GM12878 (cell line): ENCODE measurements at regions not wholly inside any gene's neighbourhood (a gene's known extent, or its start where the extent isn't known, plus 50 kb on each side); places are given as distances from the start of the nearest gene placed in this dataset.

ENCODE experiments used
- ATAC-seq: fragments of 200-7000 bp; cut with Tn5 transposase; 3 replicates; pipeline ENCODE4 v1.9.1; 2020; ENCODE audit warnings: mild to moderate bottlenecking, moderate library complexity
- BruUV-seq: library from RNA; stranded (reverse); fragments of 400-500 nt; replicated peaks from 2 replicates; lab custom pipeline; 2021; lab: Mats Ljungman, UMichigan
- CTCF ChIA-PET: fragments of 300-600 bp; sonication (Branson Sonifier 250); formaldehyde crosslinking; extraction: SDS; loops from one replicate; lab custom pipeline; 2021; ENCODE audit warnings: inconsistent platforms; lab: Yijun Ruan, JAX
- POLR2A ChIA-PET: fragments of 350-600 bp; formaldehyde crosslinking; extraction: SDS; loops from one replicate; lab custom pipeline; 2021; ENCODE audit warnings: inconsistent platforms; lab: Charles Lee
- RAD21 ChIA-PET: fragments of 300-600 bp; sonication (Branson Sonifier 250); formaldehyde crosslinking; loops from one replicate; lab custom pipeline; 2023; ENCODE audit warnings: antibody characterized with exemption; ENCODE audit not compliant: unreplicated experiment; lab: Charles Lee
- SMC1A ChIA-PET: fragments of 300-600 bp; sonication (Branson Sonifier 250); formaldehyde crosslinking; loops from one replicate; lab custom pipeline; 2023; ENCODE audit not compliant: unreplicated experiment, uncharacterized antibody; lab: Charles Lee
- DNase-seq: peaks from one replicate; pipeline ENCODE4 v3.0.0-alpha.2; 2011; ENCODE audit warnings: low read depth, low spot score
- FAIRE-seq: peaks from 3 replicates; lab custom pipeline; 2011; peaks lifted over from hg19 to GRCh38; lab: Jason Lieb, UNC
- H2AFZ ChIP-seq: 2 replicates; pipeline ENCODE4 v1.6.0; 2011; ENCODE audit warnings: low read depth, low read length, control low read depth; ENCODE audit not compliant: control insufficient read depth
- H3K27ac ChIP-seq: 2 replicates; pipeline ENCODE4 v1.5.1; 2011; ENCODE audit warnings: control low read depth; ENCODE audit not compliant: control insufficient read depth, insufficient read depth
- H3K27me3 ChIP-seq, 2 experiments: replicated peaks in 1 of 2; 2 replicates each; pipeline versions ENCODE4 v1.6.0 to v1.6.1; 2011; ENCODE audit warnings: low read length in 1 of 2; ENCODE audit not compliant: control insufficient read depth in 2 of 2, insufficient read depth in 2 of 2
- H3K36me3 ChIP-seq, 2 experiments: 2 replicates each; pipeline ENCODE4 v1.5.1; 2011; ENCODE audit warnings: low read length in 1 of 2; ENCODE audit not compliant: control insufficient read depth in 2 of 2, insufficient read depth in 2 of 2
- H3K4me1 ChIP-seq: 2 replicates; pipeline ENCODE4 v1.6.1; 2011; ENCODE audit warnings: mild to moderate bottlenecking, low read length, moderate library complexity, mixed read lengths; ENCODE audit not compliant: control insufficient read depth, insufficient read depth
- H3K4me2 ChIP-seq: 2 replicates; pipeline ENCODE4 v1.6.0; 2011; ENCODE audit warnings: control low read depth; ENCODE audit not compliant: control insufficient read depth, insufficient read depth
- H3K4me3 ChIP-seq: fragments of 200-600 bp; sonication (generic); 2 replicates; pipeline ENCODE4 v1.5.1; 2016
- H3K79me2 ChIP-seq: 2 replicates; pipeline ENCODE4 v1.6.0; 2011; ENCODE audit warnings: low read length; ENCODE audit not compliant: control insufficient read depth, insufficient read depth
- H3K9ac ChIP-seq: 2 replicates; pipeline ENCODE4 v1.8.0; 2011; ENCODE audit warnings: low read length, control low read depth, mixed read lengths; ENCODE audit not compliant: control insufficient read depth, insufficient read depth
- H3K9me3 ChIP-seq: replicated peaks from 3 replicates; pipeline ENCODE4 v1.5.1; 2011; ENCODE audit warnings: mild to moderate bottlenecking, low read length; ENCODE audit not compliant: control insufficient read depth, insufficient read depth
- H4K20me1 ChIP-seq: 2 replicates; pipeline ENCODE4 v1.6.0; 2011; ENCODE audit not compliant: control insufficient read depth, insufficient read depth
- BCL11A ChIP-seq: IDR thresholded peaks from 2 replicates; pipeline ENCODE4 v1.6.1; 2011; ENCODE audit warnings: low read depth, low read length
- CEBPB ChIP-seq, 2 experiments: fragments of 150-350 bp in 1 of 2; IDR thresholded peaks; 2 replicates each; pipeline ENCODE4 v1.6.1; 2012 to 2014; ENCODE audit warnings: low read depth in 2 of 2, low read length in 2 of 2, borderline replicate concordance in 1 of 2, inconsistent platforms in 1 of 2
- CREM ChIP-seq: IDR thresholded peaks from 2 replicates; pipeline ENCODE4 v1.6.1; 2014; ENCODE audit warnings: antibody characterized with exemption, low read depth
- EED ChIP-seq: sonication (generic); IDR thresholded peaks from 2 replicates; pipeline ENCODE4 v1.6.1; 2016; ENCODE audit warnings: antibody characterized with exemption, low read depth
- EGR1 ChIP-seq, 2 experiments: IDR thresholded peaks; 1 replicate in 1 of 2; 2 replicates in 1 of 2; pipeline ENCODE4 v1.6.1; 2011 to 2012; ENCODE audit warnings: low read depth in 2 of 2, low read length in 2 of 2, borderline replicate concordance in 1 of 2, mild to moderate bottlenecking in 1 of 2, moderate library complexity in 1 of 2
- EP300 ChIP-seq, 2 experiments: fragments of 150-350 bp in 1 of 2; IDR thresholded peaks; 2 replicates each; pipeline ENCODE4 v1.6.1; 2011 to 2012; ENCODE audit warnings: low read depth in 2 of 2, low read length in 2 of 2, borderline replicate concordance in 1 of 2, improper control_type of control experiment in 1 of 2, inconsistent platforms in 1 of 2; ENCODE audit not compliant: control insufficient read depth in 1 of 2
- ESRRA ChIP-seq: IDR thresholded peaks from 2 replicates; pipeline ENCODE4 v1.6.1; 2012; ENCODE audit warnings: mild to moderate bottlenecking, low read length, improper control_type of control experiment
- GATAD2B ChIP-seq: fragments of 450-650 bp; conservative IDR thresholded peaks from 2 replicates; pipeline ENCODE4 v1.6.1; 2017; ENCODE audit warnings: low read depth, mild to moderate bottlenecking, moderate library complexity
- IRF4 ChIP-seq: IDR thresholded peaks from 2 replicates; pipeline ENCODE4 v1.6.1; 2011; ENCODE audit warnings: low read depth, low read length
- MXI1 ChIP-seq: fragments of 150-350 bp; IDR thresholded peaks from 2 replicates; pipeline ENCODE4 v1.6.1; 2011; ENCODE audit warnings: low read depth, mild to moderate bottlenecking, inconsistent platforms, low read length, improper control_type of control experiment
- MYB ChIP-seq: fragments of 150-350 bp; IDR thresholded peaks from 2 replicates; pipeline ENCODE4 v1.6.1; 2014; ENCODE audit warnings: mild to moderate bottlenecking, low read depth, low read length, borderline replicate concordance
- RAD21 ChIP-seq: IDR thresholded peaks from 2 replicates; pipeline ENCODE4 v1.6.1; 2011; ENCODE audit warnings: mild to moderate bottlenecking, low read depth, low read length, moderate library complexity; ENCODE audit not compliant: insufficient read depth
- SIN3A ChIP-seq: IDR thresholded peaks from 2 replicates; pipeline ENCODE4 v1.6.1; 2012; ENCODE audit warnings: low read depth, low read length, improper control_type of control experiment
- WRNIP1 ChIP-seq: IDR thresholded peaks from 2 replicates; pipeline ENCODE4 v1.6.1; 2011; ENCODE audit warnings: low read depth, low read length, improper control_type of control experiment, borderline replicate concordance
- ZNF24 ChIP-seq: fragments of 450-650 bp; IDR thresholded peaks from 2 replicates; pipeline ENCODE4 v1.6.1; 2017; ENCODE audit warnings: antibody characterized with exemption, mild to moderate bottlenecking
- WGBS: methylation state at CpG from one replicate; pipeline ENCODE4 v1.1.6; 2016; ENCODE audit warnings: low lambda C conversion rate; ENCODE audit not compliant: insufficient replicate concordance, insufficient coverage; ENCODE audit errors: missing lambda C conversion rate; 5-methylcytosine and 5-hydroxymethylcytosine counted together
- in situ Hi-C: fragments of 300-500 bp; cut with MboI; formaldehyde crosslinking; loops from 9 replicates; pipeline ENCODE4 v1.14.3; 2018; ENCODE audit warnings: mixed read lengths
- intact Hi-C: fragments of 100-400 bp; cut with micrococcal nuclease; formaldehyde crosslinking; loops from one replicate; pipeline ENCODE4 v1.14.2; 2022; ENCODE audit not compliant: unreplicated experiment
- TF ChIP-seq, protein P1 (sequence below): fragments of 150-350 bp; IDR thresholded peaks from 2 replicates; pipeline ENCODE4 v1.6.1; 2016; ENCODE audit warnings: low read depth, low read length
- TF ChIP-seq, protein P2 (sequence below): fragments of 450-650 bp; IDR thresholded peaks from 2 replicates; pipeline ENCODE4 v1.6.1; 2017; ENCODE audit warnings: mild to moderate bottlenecking, moderate library complexity

DNA sequence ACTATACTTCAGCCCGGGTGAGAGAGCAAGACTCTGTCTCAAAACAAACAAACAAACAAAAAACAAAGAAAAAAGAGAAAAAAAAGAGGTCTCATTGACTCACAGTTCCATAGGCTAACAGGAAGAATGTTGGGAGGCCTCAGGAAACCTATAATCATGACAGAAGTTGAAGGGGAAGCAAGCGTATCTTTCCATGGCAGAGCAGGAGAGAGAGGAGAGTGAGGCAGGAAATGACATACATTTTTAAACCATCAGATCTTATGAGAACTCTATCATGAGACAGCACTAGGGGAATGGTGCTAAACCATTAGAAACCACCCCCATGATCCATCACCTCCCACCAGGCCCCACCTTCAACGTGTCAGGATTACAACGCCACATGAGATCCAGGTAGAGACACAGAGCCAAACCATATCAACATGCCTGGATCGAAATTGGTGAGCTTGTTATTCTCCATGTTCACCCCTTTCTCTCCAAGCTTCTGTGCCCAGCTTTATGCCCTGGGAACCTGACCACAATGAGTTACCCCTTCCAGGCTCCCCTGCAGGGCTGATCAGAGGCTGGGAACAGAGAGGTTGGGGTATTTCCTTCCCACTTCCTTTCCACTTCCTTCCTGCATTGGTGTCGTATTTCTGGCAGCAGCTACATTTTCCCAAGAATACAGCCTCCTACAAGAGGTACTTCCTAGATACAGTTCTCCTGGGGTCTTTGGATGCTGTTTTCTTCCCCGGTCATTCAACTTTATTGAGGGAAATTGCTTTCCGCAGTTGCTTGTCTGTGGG is 219.3 kb upstream of the FLRT2 start:
- no peak for FAIRE-seq

More for the DNA sequence above, 219.3 kb upstream of the FLRT2 start:
- Histone ChIP-seq H3K36me3 (no peaks in the 10 kb centered on the region), H3K27me3 (no peaks in the 10 kb centered on the region), H2AFZ (no peak overlapping the region), H3K79me2 (no peaks in the 10 kb centered on the region), H3K4me2 (no peak overlapping the region), H3K9me3 (no peaks in the 10 kb centered on the region), H4K20me1 (no peaks in the 10 kb centered on the region), H3K27ac (no peak overlapping the region), H3K4me1 (no peaks in the 10 kb centered on the region), H3K4me3 (no peak overlapping the region), H3K9ac (no peak overlapping the region)
- ChIA-PET POLR2A (no interaction called here), RAD21 (no interaction called here), CTCF (no interaction called here), SMC1A (no interaction called here)
- in situ Hi-C loops (no loop called here), intact Hi-C loops (no loop called here)
- BruUV-seq = no TSS peak
- ATAC-seq (no peak), DNase-seq (no peak)
- 23% methylated on average over 8 of the region's 8 CpGs for WGBS
- TF ChIP-seq, protein P1, sequence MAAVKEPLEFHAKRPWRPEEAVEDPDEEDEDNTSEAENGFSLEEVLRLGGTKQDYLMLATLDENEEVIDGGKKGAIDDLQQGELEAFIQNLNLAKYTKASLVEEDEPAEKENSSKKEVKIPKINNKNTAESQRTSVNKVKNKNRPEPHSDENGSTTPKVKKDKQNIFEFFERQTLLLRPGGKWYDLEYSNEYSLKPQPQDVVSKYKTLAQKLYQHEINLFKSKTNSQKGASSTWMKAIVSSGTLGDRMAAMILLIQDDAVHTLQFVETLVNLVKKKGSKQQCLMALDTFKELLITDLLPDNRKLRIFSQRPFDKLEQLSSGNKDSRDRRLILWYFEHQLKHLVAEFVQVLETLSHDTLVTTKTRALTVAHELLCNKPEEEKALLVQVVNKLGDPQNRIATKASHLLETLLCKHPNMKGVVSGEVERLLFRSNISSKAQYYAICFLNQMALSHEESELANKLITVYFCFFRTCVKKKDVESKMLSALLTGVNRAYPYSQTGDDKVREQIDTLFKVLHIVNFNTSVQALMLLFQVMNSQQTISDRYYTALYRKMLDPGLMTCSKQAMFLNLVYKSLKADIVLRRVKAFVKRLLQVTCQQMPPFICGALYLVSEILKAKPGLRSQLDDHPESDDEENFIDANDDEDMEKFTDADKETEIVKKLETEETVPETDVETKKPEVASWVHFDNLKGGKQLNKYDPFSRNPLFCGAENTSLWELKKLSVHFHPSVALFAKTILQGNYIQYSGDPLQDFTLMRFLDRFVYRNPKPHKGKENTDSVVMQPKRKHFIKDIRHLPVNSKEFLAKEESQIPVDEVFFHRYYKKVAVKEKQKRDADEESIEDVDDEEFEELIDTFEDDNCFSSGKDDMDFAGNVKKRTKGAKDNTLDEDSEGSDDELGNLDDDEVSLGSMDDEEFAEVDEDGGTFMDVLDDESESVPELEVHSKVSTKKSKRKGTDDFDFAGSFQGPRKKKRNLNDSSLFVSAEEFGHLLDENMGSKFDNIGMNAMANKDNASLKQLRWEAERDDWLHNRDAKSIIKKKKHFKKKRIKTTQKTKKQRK = no peak
- no peak for TF ChIP-seq CREM
- no peak for TF ChIP-seq MXI1
- no peak for TF ChIP-seq MYB
- no peak for TF ChIP-seq SIN3A
- TF ChIP-seq EP300 (IDR thresholded peaks at IDR 0.05; ENCODE audit: borderline replicate concordance in 1 of 2, control insufficient read depth in 1 of 2, low read depth in 2 of 2, low read length in 2 of 2) = no peak
- no peak for TF ChIP-seq GATAD2B
- TF ChIP-seq ESRRA = no peak
- TF ChIP-seq, protein P2, sequence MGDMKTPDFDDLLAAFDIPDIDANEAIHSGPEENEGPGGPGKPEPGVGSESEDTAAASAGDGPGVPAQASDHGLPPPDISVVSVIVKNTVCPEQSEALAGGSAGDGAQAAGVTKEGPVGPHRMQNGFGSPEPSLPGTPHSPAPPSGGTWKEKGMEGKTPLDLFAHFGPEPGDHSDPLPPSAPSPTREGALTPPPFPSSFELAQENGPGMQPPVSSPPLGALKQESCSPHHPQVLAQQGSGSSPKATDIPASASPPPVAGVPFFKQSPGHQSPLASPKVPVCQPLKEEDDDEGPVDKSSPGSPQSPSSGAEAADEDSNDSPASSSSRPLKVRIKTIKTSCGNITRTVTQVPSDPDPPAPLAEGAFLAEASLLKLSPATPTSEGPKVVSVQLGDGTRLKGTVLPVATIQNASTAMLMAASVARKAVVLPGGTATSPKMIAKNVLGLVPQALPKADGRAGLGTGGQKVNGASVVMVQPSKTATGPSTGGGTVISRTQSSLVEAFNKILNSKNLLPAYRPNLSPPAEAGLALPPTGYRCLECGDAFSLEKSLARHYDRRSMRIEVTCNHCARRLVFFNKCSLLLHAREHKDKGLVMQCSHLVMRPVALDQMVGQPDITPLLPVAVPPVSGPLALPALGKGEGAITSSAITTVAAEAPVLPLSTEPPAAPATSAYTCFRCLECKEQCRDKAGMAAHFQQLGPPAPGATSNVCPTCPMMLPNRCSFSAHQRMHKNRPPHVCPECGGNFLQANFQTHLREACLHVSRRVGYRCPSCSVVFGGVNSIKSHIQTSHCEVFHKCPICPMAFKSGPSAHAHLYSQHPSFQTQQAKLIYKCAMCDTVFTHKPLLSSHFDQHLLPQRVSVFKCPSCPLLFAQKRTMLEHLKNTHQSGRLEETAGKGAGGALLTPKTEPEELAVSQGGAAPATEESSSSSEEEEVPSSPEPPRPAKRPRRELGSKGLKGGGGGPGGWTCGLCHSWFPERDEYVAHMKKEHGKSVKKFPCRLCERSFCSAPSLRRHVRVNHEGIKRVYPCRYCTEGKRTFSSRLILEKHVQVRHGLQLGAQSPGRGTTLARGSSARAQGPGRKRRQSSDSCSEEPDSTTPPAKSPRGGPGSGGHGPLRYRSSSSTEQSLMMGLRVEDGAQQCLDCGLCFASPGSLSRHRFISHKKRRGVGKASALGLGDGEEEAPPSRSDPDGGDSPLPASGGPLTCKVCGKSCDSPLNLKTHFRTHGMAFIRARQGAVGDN = no peak
- no peak for TF ChIP-seq EED
- no peak for TF ChIP-seq IRF4
- no peak for TF ChIP-seq WRNIP1
- TF ChIP-seq ZNF24 = no peak
- TF ChIP-seq CEBPB (IDR thresholded peaks at IDR 0.05; ENCODE audit: borderline replicate concordance in 1 of 2, low read depth in 2 of 2, low read length in 2 of 2) = no peak
- no peak for TF ChIP-seq EGR1 (IDR thresholded peaks at IDR 0.05; ENCODE audit: borderline replicate concordance in 1 of 2, low read depth in 2 of 2, low read length in 2 of 2)
- no peak for TF ChIP-seq BCL11A
- no peak for TF ChIP-seq RAD21
